ENCODE measurements at regions not wholly inside any gene's neighbourhood (a gene's known extent, or its start where the extent isn't known, plus 50 kb on each side); places are given as distances from the start of the nearest gene placed in this dataset.
"Not testable (repeated sequence)": the region's sequence is repeated elsewhere in the genome, so short reads cannot be mapped to it uniquely, and the experiment has no call there.

DNA sequence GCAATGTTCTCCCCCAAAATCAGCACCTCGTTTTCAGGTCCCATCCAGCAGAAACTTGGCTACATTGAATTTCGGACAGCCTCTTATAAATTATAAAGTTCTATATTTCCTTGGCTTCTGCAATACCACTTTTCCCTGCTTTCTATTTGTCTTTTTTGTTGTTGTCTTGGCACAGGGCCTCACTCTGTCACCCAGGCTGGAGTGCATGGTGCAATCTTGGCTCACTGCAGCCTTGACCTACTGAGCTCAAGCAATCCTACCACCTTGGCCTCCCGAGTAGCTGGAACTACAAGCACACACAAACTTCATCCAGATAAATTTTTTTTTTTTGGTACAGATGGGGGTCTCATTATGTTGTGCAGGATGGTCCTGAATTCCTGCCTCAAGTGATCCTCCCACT, 55.3 kb upstream of the HECW1 start:
- Histone ChIP-seq H3K27me3 (no peaks in the 10 kb centered on the region), H3K27ac (no peak overlapping the region), H3K4me2 (no peak overlapping the region), H3K4me3 (no peak overlapping the region), H3K9me2 (replicated peaks; ENCODE audit: insufficient read depth) (no peaks in the 10 kb centered on the region), H3K79me2 (no peaks in the 10 kb centered on the region), H3K9me3 (ENCODE audit: low read depth) (no peaks in the 10 kb centered on the region), H3K36me3 (replicated peaks; ENCODE audit: insufficient read depth, low read depth) (no peaks in the 10 kb centered on the region), H4K20me1 (ENCODE audit: insufficient read depth, poor library complexity, severe bottlenecking) (no peaks in the 10 kb centered on the region), H2AFZ (no peak overlapping the region), H3K4me1 (ENCODE audit: insufficient read depth) (no peaks in the 10 kb centered on the region)
- no peak for TF ChIP-seq CTCF (IDR thresholded peaks at IDR 0.05; ENCODE audit: poor library complexity)
- TF ChIP-seq EZH2phosphoT487 (IDR thresholded peaks at IDR 0.05; ENCODE audit: low read depth, severe bottlenecking, unreplicated experiment), result no peak
- no peak for TF ChIP-seq EZH2 (IDR thresholded peaks at IDR 0.05; ENCODE audit: borderline replicate concordance)
- WGBS (ENCODE audit: low lambda C conversion rate, missing lambda C conversion rate), result 95% methylated on average over 3 of the region's 3 CpGs
- no peak for DNase-seq (ENCODE audit: low spot score)

- H3K4me3 ChIP-seq, result no peak overlapping the region
- H3K27ac ChIP-seq, result no peak overlapping the region
- no peaks in the 10 kb centered on the region for H4K20me1 ChIP-seq (ENCODE audit: insufficient read depth, poor library complexity, severe bottlenecking)
- no peaks in the 10 kb centered on the region for H3K4me1 ChIP-seq (ENCODE audit: insufficient read depth)
- H3K9me2 ChIP-seq (replicated peaks; ENCODE audit: insufficient read depth), result no peaks in the 10 kb centered on the region
- no peaks in the 10 kb centered on the region for H3K79me2 ChIP-seq
- DNase-seq (ENCODE audit: low spot score), result no peak
- no peak overlapping the region for H3K4me2 ChIP-seq
- no peaks in the 10 kb centered on the region for H3K36me3 ChIP-seq (replicated peaks; ENCODE audit: insufficient read depth, low read depth)
- H2AFZ ChIP-seq, result no peak overlapping the region
- no peaks in the 10 kb centered on the region for H3K9me3 ChIP-seq (ENCODE audit: low read depth)
- no peaks in the 10 kb centered on the region for H3K27me3 ChIP-seq
- 81% methylated on average over 5 of the region's 5 CpGs for WGBS (ENCODE audit: low lambda C conversion rate, missing lambda C conversion rate)
- no peak for TF ChIP-seq EZH2phosphoT487 (IDR thresholded peaks at IDR 0.05; ENCODE audit: low read depth, severe bottlenecking, unreplicated experiment)
- no peak for TF ChIP-seq CTCF (IDR thresholded peaks at IDR 0.05; ENCODE audit: poor library complexity)
- no peak for TF ChIP-seq EZH2 (IDR thresholded peaks at IDR 0.05; ENCODE audit: borderline replicate concordance)
Measured at GRCh38 chr7:43058271-43059066, 54.0 kb upstream of the HECW1 start.

GRCh38 chr7:43059067-43059600, 53.3 kb upstream of the HECW1 start:
- not testable (repeated sequence) for H4K20me1 ChIP-seq (ENCODE audit: insufficient read depth, poor library complexity, severe bottlenecking); H3K4me2 ChIP-seq; H2AFZ ChIP-seq; H3K4me1 ChIP-seq (ENCODE audit: insufficient read depth); DNase-seq (ENCODE audit: low spot score); H3K9me2 ChIP-seq (replicated peaks; ENCODE audit: insufficient read depth); H3K36me3 ChIP-seq (replicated peaks; ENCODE audit: insufficient read depth, low read depth); H3K27me3 ChIP-seq; H3K79me2 ChIP-seq; H3K4me3 ChIP-seq; H3K27ac ChIP-seq; H3K9me3 ChIP-seq (ENCODE audit: low read depth)
- 75% methylated on average over 32 of the region's 33 CpGs for WGBS (ENCODE audit: low lambda C conversion rate, missing lambda C conversion rate)
